SK-N-MC (cell line): ENCODE measurements at regions not wholly inside any gene's neighbourhood (a gene's known extent, or its start where the extent isn't known, plus 50 kb on each side); places are given as distances from the start of the nearest gene placed in this dataset.

Experiments used
- EZH2 ChIP-seq: fragments of 200-600 bp; sonication (generic); IDR thresholded peaks from one replicate; pipeline ENCODE4 v1.6.1; 2017; ENCODE audit warnings: antibody characterized with exemption
- POLR2AphosphoS5 ChIP-seq: IDR thresholded peaks from 2 replicates; pipeline ENCODE4 v1.6.1; 2012; ENCODE audit warnings: mild to moderate bottlenecking, low read depth, low read length, borderline replicate concordance

DNA sequence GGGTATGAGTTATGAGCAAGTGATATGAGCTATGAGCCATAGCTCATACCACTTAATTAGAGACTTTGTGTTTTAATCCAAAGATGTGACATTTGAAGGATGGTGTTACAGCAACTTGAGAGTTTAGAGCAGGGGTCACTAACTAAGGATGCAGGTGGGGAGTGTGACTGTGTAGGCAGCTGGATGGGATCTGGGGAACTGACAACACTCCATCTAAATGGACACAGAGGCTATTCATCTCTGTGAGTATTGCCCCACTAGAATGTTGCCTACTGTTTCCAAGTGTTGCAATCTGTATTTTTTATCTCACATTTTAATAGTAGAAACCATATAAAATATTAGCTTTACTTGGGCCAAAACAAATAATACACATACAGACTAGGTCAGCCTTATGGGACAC is 488.1 kb upstream of the DAB2 start:
- no peak for TF ChIP-seq POLR2AphosphoS5
- no peak for TF ChIP-seq EZH2
